Upper lobe of left lung (tissue), 6 donors: ENCODE measurements at regions not wholly inside any gene's neighbourhood (a gene's known extent, or its start where the extent isn't known, plus 50 kb on each side); places are given as distances from the start of the nearest gene placed in this dataset.
"Not testable (repeated sequence)": the region's sequence is repeated elsewhere in the genome, so short reads cannot be mapped to it uniquely, and the experiment has no call there.

Source experiments
- ATAC-seq, 2 donors: fragments of 200-7000 bp; cut with Tn5 transposase; one replicate each; pipeline ENCODE4 v1.9.1; 2022; ENCODE audit warnings: mild to moderate bottlenecking in 2 of 2, moderate library complexity in 2 of 2; ENCODE audit not compliant: low FRiP score in 2 of 2
- DNase-seq, 2 donors: peaks; one replicate each; pipeline ENCODE4 v3.0.0-alpha.2; 2019 to 2020
- H3K27ac ChIP-seq, 4 donors: fragments of 200-600 bp; sonication (generic); one replicate each; pipeline ENCODE4 v1.5.1; 2016 to 2019
- H3K27me3 ChIP-seq, 4 donors: fragments of 200-600 bp; sonication (generic); one replicate each; pipeline ENCODE4 v1.5.1; 2017 to 2019
- H3K36me3 ChIP-seq, 4 donors: fragments of 200-600 bp; sonication (generic); one replicate each; pipeline ENCODE4 v1.5.1; 2016 to 2019
- H3K4me1 ChIP-seq, 4 donors: fragments of 200-600 bp; sonication (generic); one replicate each; pipeline ENCODE4 v1.5.1; 2018 to 2019
- H3K4me3 ChIP-seq, 4 donors: fragments of 200-600 bp; sonication (generic); one replicate each; pipeline ENCODE4 v1.5.1; 2017 to 2019; ENCODE audit warnings: mild to moderate bottlenecking in 2 of 4, moderate library complexity in 1 of 4
- H3K9me3 ChIP-seq, 4 donors: fragments of 200-600 bp; sonication (generic); one replicate each; pipeline ENCODE4 v1.5.1; 2018 to 2019
- CTCF ChIP-seq, 6 experiments: fragments of 450-650 bp in 4 of 6; fragments of 200-600 bp in 2 of 6; sonication (generic) in 2 of 6; IDR thresholded peaks; one replicate each; pipeline ENCODE4 v1.5.1; 2016 to 2019; ENCODE audit warnings: antibody characterized with exemption in 6 of 6
- EP300 ChIP-seq, 4 donors: sonication (generic); formaldehyde crosslinking; IDR thresholded peaks; one replicate each; pipeline ENCODE4 v1.5.1; 2017; ENCODE audit warnings: antibody characterized with exemption in 4 of 4, control low read depth in 2 of 4
- POLR2A ChIP-seq, 4 donors: fragments of 450-650 bp; IDR thresholded peaks; one replicate each; pipeline ENCODE4 v1.5.1; 2016 to 2017; ENCODE audit warnings: antibody characterized with exemption in 4 of 4, mild to moderate bottlenecking in 2 of 4
- POLR2AphosphoS5 ChIP-seq, 2 donors: sonication (generic); formaldehyde crosslinking; IDR thresholded peaks; one replicate each; pipeline ENCODE4 v1.5.1; 2017; ENCODE audit warnings: antibody characterized with exemption in 2 of 2
- WGBS, 2 donors: methylation state at CpG; one replicate each; pipeline ENCODE4 v1.1.5; 2017 to 2018; 5-methylcytosine and 5-hydroxymethylcytosine counted together
- donor health status: DM: no; HTN: no; CAD: no; lungs with moderate emphysema.
- donor health status: DM: no; HTN: yes; CAD: no; lungs with severe emphysema.

GRCh38 chr4:177494791-177495190 is 52.6 kb upstream of the AGA start:
- 85 to 89% methylated on average over 2 of the region's 2 CpGs for WGBS, 2 donors
- no peak overlapping the region for H3K27ac ChIP-seq

GRCh38 chr4:177495626-177496025 is 53.4 kb upstream of the AGA start:
- not testable (repeated sequence) for H3K9me3 ChIP-seq, H3K27ac ChIP-seq, H3K36me3 ChIP-seq, H3K4me1 ChIP-seq, ATAC-seq, H3K4me3 ChIP-seq, H3K27me3 ChIP-seq
- peak in 1 of 2 donors; percentile 79 for DNase-seq
- 95 to 97% methylated on average over 10 to 18 of the region's 27 CpGs for WGBS, 2 donors

More at GRCh38 chr4:177494791-177495190, 52.6 kb upstream of the AGA start:
- no peak for ATAC-seq
- Histone ChIP-seq H3K4me3 (no peak overlapping the region), H3K4me1 (no peaks in the 10 kb centered on the region), H3K9me3 (no peaks in the 10 kb centered on the region), H3K27me3 (no peaks in the 10 kb centered on the region), H3K36me3 (no peaks in the 10 kb centered on the region)
- TF ChIP-seq EP300 (IDR thresholded peaks at IDR 0.05), result no peak
- no peak for TF ChIP-seq POLR2AphosphoS5 (IDR thresholded peaks at IDR 0.05)
- no peak for TF ChIP-seq CTCF (IDR thresholded peaks at IDR 0.05)
- no peak for TF ChIP-seq POLR2A (IDR thresholded peaks at IDR 0.05)
- no peak for DNase-seq

GRCh38 chr4:177499537-177499936 is 57.3 kb upstream of the AGA start:
- H3K4me3 ChIP-seq, result no peak overlapping the region
- peak in 1 of 2 donors; percentile 38 for ATAC-seq
- no peak for TF ChIP-seq POLR2AphosphoS5 (IDR thresholded peaks at IDR 0.05)
- TF ChIP-seq POLR2A (IDR thresholded peaks at IDR 0.05), result no peak
- TF ChIP-seq EP300 (IDR thresholded peaks at IDR 0.05), result no peak
- TF ChIP-seq CTCF (IDR thresholded peaks at IDR 0.05), result no peak
- 90 to 92% methylated on average over 13 to 14 of the region's 14 CpGs for WGBS, 2 donors
- no peaks in the 10 kb centered on the region for H3K36me3 ChIP-seq
- no peak overlapping the region for H3K27ac ChIP-seq
- DNase-seq, result peak in 1 of 2 donors; percentile 57
- H3K4me1 ChIP-seq, result no peaks in the 10 kb centered on the region
- H3K9me3 ChIP-seq, result no peaks in the 10 kb centered on the region
- no peaks in the 10 kb centered on the region for H3K27me3 ChIP-seq

- 90 to 96% methylated on average over 9 of the region's 9 CpGs for WGBS, 2 donors
- DNase-seq, result no peak
Observed at GRCh38 chr4:177505171-177505615, 63.0 kb upstream of the AGA start.

GRCh38 chr4:177508662-177509061 is 66.4 kb upstream of the AGA start:
- Histone ChIP-seq H3K4me1 (no peaks in the 10 kb centered on the region), H3K4me3 (no peak overlapping the region), H3K27me3 (no peaks in the 10 kb centered on the region), H3K36me3 (no peaks in the 10 kb centered on the region), H3K27ac (no peak overlapping the region), H3K9me3 (no peaks in the 10 kb centered on the region)
- ATAC-seq (no peak), DNase-seq (no peak)
- 94 to 95% methylated on average over 6 of the region's 6 CpGs for WGBS, 2 donors
- TF ChIP-seq POLR2A (IDR thresholded peaks at IDR 0.05) (no peak), CTCF (IDR thresholded peaks at IDR 0.05) (no peak), EP300 (IDR thresholded peaks at IDR 0.05) (no peak), POLR2AphosphoS5 (IDR thresholded peaks at IDR 0.05) (no peak)

More at GRCh38 chr4:177505171-177505615, 63.0 kb upstream of the AGA start:
- no peak overlapping the region for H3K27ac ChIP-seq
- no peaks in the 10 kb centered on the region for H3K9me3 ChIP-seq
- H3K36me3 ChIP-seq, result no peaks in the 10 kb centered on the region
- TF ChIP-seq POLR2A (IDR thresholded peaks at IDR 0.05) (no peak), CTCF (IDR thresholded peaks at IDR 0.05) (no peak), EP300 (IDR thresholded peaks at IDR 0.05) (no peak), POLR2AphosphoS5 (IDR thresholded peaks at IDR 0.05) (no peak)
- no peak for ATAC-seq
- no peak overlapping the region for H3K4me3 ChIP-seq
- no peaks in the 10 kb centered on the region for H3K4me1 ChIP-seq
- no peaks in the 10 kb centered on the region for H3K27me3 ChIP-seq
